ENCODE measurements at regions not wholly inside any gene's neighbourhood (a gene's known extent, or its start where the extent isn't known, plus 50 kb on each side); places are given as distances from the start of the nearest gene placed in this dataset.

GRCh38 chr5:126188804-126189203 is 234.4 kb upstream of the GRAMD2B start:
- Histone ChIP-seq H3K27me3 (ENCODE audit: control insufficient read depth, insufficient read depth, low read length) (no peaks in the 10 kb centered on the region), H3K36me3 (ENCODE audit: control insufficient read depth, insufficient read depth, low read length) (no peaks in the 10 kb centered on the region), H3K4me3 (ENCODE audit: low read depth, low read length) (no peak overlapping the region)
- DNase-seq (ENCODE audit: low read depth): no peak
- TF ChIP-seq CTCF (IDR thresholded peaks at IDR 0.05; ENCODE audit: insufficient read depth, low read length, poor library complexity, severe bottlenecking): no peak

- DNase-seq (ENCODE audit: low read depth): no peak
- Histone ChIP-seq H3K27me3 (ENCODE audit: control insufficient read depth, insufficient read depth, low read length) (no peaks in the 10 kb centered on the region), H3K4me3 (ENCODE audit: low read depth, low read length) (no peak overlapping the region), H3K36me3 (ENCODE audit: control insufficient read depth, insufficient read depth, low read length) (no peaks in the 10 kb centered on the region)
- no peak for TF ChIP-seq CTCF (IDR thresholded peaks at IDR 0.05; ENCODE audit: insufficient read depth, low read length, poor library complexity, severe bottlenecking)
Observed at GRCh38 chr5:126189231-126189630, 234.0 kb upstream of the GRAMD2B start.

GRCh38 chr5:126189862-126190261 is 233.3 kb upstream of the GRAMD2B start:
- DNase-seq (ENCODE audit: low read depth): no peak
- Histone ChIP-seq H3K4me3 (ENCODE audit: low read depth, low read length) (no peak overlapping the region), H3K36me3 (ENCODE audit: control insufficient read depth, insufficient read depth, low read length) (no peaks in the 10 kb centered on the region), H3K27me3 (ENCODE audit: control insufficient read depth, insufficient read depth, low read length) (no peaks in the 10 kb centered on the region)
- no peak for TF ChIP-seq CTCF (IDR thresholded peaks at IDR 0.05; ENCODE audit: insufficient read depth, low read length, poor library complexity, severe bottlenecking)

- DNase-seq (ENCODE audit: low read depth): no peak
- TF ChIP-seq CTCF (IDR thresholded peaks at IDR 0.05; ENCODE audit: insufficient read depth, low read length, poor library complexity, severe bottlenecking): no peak
- no peak overlapping the region for H3K4me3 ChIP-seq (ENCODE audit: low read depth, low read length)
Observed at GRCh38 chr5:126192226-126192625, 231.0 kb upstream of the GRAMD2B start.

GRCh38 chr5:126195410-126196100 is 227.7 kb upstream of the GRAMD2B start:
- no peak for DNase-seq (ENCODE audit: low read depth)
- H3K27me3 ChIP-seq (ENCODE audit: control insufficient read depth, insufficient read depth, low read length): no peaks in the 10 kb centered on the region
- TF ChIP-seq CTCF (IDR thresholded peaks at IDR 0.05; ENCODE audit: insufficient read depth, low read length, poor library complexity, severe bottlenecking): no peak
- no peaks in the 10 kb centered on the region for H3K36me3 ChIP-seq (ENCODE audit: control insufficient read depth, insufficient read depth, low read length)
- H3K4me3 ChIP-seq (ENCODE audit: low read depth, low read length): no peak overlapping the region

More at GRCh38 chr5:126192226-126192625, 231.0 kb upstream of the GRAMD2B start:
- H3K36me3 ChIP-seq (ENCODE audit: control insufficient read depth, insufficient read depth, low read length): no peaks in the 10 kb centered on the region
- H3K27me3 ChIP-seq (ENCODE audit: control insufficient read depth, insufficient read depth, low read length): no peaks in the 10 kb centered on the region

- DNase-seq (ENCODE audit: low read depth): no peak
- Histone ChIP-seq H3K27me3 (ENCODE audit: control insufficient read depth, insufficient read depth, low read length) (no peaks in the 10 kb centered on the region), H3K4me3 (ENCODE audit: low read depth, low read length) (no peak overlapping the region), H3K36me3 (ENCODE audit: control insufficient read depth, insufficient read depth, low read length) (no peaks in the 10 kb centered on the region)
- no peak for TF ChIP-seq CTCF (IDR thresholded peaks at IDR 0.05; ENCODE audit: insufficient read depth, low read length, poor library complexity, severe bottlenecking)
Observed at GRCh38 chr5:126198531-126198930, 224.7 kb upstream of the GRAMD2B start.

Measured in kidney epithelial cell (primary cell).